OCI-M2 (cell line): ENCODE measurements at regions not wholly inside any gene's neighbourhood (a gene's known extent, or its start where the extent isn't known, plus 50 kb on each side); places are given as distances from the start of the nearest gene placed in this dataset.
"Not testable (repeated sequence)": the region's sequence is repeated elsewhere in the genome, so short reads cannot be mapped to it uniquely, and the experiment has no call there.

ENCODE experiments used
- DNase-seq: peaks from one replicate; lab custom pipeline; 2025; ENCODE audit not compliant: unreplicated experiment; lab: John Stamatoyannopoulos, UW

DNA sequence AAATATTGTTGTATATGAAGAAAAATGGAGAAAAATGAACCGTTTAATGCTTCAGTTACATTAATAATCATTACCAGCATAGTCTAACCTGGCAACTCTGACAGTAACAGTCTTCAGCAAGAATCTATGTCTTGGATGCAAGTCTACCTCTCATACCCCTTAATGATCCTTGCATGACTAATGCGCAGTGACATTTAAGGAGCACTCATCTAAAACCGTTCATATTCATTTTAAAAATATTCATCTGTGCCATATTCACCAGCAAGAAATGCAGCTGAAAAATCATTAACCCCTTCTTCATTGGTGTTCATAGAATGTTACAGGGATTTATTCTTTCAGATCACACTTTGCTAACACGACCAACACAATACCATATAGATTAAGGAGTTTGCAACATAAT lies 227.2 kb upstream of the ASCC3 start:
- no peak for DNase-seq

DNA sequence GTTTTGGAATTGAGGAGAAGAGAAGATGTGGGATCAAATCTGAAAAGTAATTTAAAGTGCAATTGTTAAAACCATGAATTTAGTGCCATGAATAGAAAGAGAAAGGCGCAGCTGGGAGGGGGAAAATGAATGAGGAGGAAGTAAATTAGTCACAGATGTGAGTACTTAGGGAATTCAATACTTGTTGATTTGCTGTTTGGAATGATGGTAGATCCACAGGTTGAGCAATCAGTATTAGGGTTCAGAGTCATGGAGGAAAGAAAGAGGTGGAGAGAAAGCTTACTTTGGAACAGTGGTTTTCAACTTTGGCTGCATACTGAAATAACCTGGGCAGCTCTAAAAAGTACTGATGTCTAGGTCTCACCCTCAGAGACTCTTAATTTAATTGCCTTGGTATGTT lies 229.7 kb upstream of the ASCC3 start:
- DNase-seq: no peak

DNA sequence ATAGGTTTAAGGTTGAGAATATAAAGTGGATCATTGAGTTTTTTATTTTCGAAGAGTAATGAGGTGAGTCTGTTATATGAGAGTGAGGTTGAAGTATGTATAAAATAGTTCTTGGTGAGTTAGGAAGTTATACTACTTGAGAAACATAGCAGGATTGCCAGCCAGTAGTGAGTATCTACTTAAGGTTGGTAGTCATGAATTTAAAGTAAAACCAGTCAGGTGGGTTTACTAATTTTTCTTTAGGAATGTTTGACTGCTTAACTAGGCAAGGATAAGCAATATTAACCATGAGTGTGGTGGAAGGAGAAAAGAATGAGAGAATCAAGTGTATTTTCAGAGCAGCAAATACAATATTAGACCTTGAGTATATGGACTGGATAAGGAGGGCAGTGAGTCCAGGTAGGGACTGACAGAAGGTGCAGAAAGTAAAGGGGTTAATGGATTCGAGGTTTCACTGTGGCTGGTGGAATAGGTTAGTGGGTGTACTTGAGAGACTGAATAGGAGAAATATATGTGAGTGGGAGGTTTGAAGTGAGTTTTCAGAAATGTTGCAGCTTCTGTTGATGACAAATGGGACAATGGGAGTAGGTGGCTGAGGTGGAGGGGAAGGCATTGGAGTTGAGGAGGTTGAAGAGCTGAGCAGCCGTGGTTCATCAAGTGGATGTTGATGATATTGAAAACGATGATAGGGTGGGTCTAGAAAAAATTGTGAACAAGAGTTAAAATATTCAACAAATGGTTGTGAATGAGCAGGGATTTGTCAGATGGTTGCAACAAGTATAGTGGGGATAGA lies 232.5 kb upstream of the ASCC3 start:
- no peak for DNase-seq

DNA sequence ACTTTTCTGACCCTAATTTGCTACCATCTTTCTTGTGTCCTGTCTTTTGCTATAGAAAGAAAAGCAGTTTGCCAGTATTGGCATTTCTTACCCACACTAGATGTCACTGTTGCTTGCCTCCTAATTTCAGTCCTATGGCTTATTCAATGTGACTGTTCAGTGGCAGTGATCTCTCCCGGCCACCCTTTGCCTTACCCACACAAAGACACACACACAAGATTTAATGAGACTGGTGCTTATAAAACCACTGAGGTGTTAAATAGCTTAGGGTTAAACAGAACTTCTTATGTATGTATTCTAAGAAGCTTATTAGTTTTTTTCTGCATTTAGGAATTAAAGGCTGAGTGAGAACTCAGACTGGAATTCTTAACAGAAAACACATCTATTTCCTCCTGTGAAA lies 233.6 kb upstream of the ASCC3 start:
- DNase-seq: no peak

DNA sequence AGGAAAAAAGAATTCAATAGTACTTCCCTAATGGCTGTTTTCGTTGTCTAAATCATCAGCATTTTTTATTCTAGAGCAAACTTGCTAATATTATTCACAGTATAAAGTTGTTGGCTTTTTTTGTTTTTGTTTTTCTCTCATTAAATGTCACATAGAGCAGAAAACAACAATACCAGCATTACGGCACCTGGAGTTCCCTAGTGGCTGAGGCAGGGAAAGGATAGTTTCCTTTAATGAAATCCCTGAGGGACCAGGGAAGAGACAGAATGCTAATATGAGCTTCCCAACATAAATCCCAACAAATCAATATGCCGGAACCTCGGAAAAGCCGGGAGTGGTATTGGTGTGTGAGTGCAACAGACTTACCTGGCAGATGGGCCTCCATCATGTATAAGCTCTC lies 235.2 kb upstream of the ASCC3 start:
- no peak for DNase-seq

DNA sequence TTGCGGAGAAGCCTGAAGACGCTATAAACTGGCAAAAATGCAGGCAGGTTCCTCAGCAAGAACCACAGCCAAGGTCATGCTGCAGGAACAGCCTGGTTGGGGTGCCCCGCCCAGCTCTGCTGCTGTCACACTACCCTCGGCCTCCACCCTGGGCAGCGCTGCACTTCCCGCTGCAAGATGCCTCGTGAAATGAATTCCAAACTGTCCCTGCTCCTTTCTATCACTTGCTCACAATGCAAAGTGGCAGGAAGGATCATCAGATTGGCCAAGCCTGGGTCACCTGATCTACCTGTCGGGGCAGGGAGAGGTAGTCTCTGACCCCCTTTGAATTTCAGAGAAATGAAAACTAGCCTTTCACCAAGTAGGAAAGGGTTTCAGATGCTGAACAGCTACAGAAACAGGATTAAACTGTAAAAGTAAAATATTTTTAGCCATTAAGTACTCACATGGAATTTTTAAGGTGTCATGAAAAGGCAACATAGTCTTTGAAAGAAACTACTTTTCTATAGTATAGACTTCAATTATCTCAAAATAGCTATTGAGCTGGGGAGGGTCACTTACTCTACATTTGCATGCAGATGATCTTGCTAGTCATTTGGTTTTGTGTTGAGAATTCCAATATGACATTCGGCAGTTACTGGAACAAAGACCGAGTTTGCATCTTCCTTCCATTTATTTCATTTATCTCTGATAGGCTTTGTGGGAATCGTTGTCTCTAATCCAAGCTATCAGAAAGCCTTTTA lies 236.4 kb upstream of the ASCC3 start:
- DNase-seq: no peak

DNA sequence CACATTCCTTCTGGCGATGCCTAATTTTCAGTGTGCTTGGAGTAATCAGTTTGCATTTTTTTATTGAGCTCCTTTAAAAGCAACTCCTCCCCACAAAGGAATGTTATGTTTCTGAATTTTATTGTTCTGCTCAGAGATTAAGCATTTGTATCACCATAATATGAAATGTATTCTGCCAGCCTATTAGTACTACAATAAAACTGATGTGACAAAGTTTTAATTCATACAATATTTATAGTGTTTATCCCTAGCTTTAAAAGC lies 236.9 kb upstream of the ASCC3 start:
- DNase-seq: no peak

DNA sequence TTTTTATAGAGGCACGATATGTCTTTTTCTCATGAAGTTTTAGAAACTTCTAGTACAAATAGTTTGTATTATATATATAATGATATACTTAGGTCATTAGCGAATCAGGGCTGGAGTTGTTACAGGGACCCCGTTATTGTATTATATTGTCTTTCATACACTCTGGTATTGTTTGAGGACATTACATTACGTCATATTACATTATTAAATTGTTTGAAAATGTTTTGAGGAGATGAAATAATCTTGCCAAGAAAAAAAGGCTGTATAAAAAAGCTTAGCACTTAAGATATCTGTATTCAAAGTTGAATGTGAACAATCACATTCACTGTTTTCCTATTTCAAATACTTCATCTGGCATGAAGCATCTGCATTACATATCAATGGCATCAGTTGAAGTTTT lies 239.6 kb upstream of the ASCC3 start:
- DNase-seq: no peak

DNA sequence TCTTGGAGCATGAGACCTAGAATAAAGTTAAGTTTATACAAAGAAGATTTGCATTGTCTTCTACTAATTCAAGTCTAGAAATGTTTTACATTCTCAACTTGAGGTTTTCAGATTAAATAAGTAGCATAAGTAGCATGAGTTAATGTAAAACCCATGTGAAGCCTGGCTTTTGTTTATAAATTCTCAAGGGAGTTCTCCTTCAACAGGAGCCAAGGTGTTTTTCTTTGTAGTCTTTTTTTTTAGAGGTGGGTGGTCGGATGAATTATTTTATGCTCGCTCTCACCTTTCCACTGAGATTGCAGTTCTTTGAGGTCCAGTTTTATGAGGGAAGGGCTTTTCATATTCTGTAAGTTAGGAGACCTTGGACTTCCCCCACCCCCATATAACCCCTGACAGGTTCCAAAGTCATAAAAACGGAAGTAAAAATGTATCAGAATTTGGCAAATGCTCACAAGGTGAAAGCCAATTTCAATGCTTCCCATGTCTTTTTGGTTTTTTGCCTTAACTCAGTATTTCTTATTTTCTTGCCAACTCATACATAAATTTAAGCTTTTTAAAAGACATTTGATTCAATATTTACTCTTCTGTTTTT lies 244.3 kb upstream of the ASCC3 start:
- DNase-seq: no peak

DNA sequence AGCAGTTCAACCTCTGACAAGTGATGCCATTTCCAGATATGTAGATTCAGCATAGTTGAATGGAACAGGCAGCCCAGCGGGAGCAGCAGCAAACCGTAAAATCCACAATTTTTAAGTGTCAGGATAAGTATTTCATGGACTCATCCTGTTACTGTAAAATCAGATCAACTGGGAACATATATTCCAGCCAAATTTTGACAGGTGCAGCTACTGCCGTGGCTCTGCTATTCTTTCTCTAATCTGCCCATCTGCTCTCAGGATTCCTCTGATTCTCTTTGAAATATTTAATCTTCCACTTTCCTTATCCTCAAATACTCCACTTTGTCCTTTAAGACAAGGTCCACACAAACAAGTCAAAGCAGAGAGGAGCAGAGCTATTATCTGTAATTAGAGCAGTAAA lies 245.4 kb upstream of the ASCC3 start:
- DNase-seq: no peak

DNA sequence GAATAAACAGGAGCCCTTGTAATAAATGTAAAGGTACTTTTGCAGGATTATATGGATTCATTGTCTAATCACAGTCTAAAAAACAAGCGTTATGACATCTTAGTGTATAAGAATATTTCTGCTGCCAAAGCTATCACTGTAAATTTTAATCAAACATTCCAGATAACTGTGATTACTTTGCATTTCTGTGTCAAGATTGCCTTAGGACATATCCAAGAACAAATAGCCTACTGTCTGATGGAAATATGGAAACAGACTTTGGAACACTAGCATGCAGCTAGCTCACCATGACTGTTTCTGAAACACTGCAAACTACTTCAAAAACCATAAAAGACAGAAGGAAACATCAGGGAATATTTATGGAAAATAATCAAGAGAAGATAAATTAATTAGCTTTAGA lies 248.7 kb upstream of the ASCC3 start:
- DNase-seq: no peak

DNA sequence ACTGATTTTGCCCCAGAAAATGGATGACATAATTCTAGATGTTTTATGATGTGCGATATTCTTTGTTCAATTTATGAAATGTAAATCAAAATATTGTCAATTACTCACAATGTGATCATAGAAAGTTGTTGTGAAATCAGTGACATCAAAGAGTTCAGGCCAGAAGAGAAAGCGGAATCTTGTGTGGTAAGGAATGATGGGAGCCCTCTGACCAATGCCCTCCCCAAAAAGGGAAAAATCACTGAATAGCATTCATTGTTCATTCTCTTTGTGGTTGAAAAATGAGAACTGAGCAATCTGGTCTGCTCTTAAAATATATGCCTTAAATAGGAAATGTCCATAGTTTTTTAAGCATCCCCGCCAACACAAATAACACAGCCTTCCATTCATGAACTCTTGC lies 247.1 kb upstream of the GRIK2 start:
- DNase-seq: no peak

DNA sequence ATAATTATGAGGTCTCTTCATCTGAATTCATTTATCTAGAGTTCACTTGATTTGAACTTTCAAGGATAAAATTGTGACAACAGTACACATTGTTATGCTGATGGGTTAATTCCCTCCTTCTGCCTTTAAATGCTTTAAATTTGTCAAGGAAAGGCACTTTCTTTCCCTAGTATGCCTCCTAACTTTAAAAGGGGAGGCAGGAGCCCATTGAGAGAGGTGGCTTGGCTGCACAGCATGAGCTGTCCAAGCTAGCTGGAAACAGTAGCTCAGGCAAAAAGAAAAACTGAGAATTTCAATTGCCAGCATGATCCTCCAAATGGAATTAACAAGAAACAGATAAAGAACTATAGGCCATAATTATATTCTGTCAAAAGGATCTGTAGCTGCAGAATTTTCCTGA lies 243.3 kb upstream of the GRIK2 start:
- DNase-seq: no peak

DNA sequence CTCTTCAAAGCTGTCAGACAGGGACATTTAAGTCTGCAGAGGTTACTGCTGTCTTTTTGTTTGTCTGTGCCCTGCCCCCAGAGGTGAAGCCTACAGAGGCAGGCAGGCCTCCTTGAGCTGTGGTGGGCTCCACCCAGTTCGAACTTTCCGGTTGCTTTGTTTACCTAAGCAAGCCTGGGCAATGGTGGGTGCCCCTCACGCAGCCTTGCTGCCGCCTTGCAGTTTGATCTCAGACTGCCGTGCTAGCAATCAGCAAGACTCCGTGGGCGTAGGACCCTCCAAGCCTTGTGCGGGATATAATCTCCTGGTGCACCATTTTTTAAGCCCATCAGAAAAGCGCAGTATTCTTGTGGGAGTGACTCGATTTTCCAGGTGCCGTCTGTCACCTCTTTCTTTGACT lies 235.9 kb upstream of the GRIK2 start:
- DNase-seq: not testable (repeated sequence)

DNA sequence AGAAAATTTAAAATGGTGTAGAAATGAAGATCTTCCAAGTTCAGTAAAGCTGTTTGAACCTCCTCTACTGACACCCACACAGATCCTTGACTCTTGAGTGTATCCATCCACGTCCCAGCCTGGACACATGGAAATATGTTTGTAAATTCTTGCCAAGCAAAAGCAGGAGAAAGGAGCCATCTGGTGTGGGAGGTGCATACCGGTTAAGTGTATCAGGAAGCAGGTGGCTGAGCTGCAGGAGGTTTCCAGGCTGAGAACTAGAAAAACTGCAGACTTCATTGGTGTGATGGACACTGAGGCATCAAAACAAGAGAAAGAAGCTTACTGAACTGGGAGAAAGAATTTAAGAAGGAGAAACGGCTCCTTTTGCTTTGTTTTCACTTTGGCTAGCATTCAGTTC lies 229.9 kb upstream of the GRIK2 start:
- DNase-seq: no peak

DNA sequence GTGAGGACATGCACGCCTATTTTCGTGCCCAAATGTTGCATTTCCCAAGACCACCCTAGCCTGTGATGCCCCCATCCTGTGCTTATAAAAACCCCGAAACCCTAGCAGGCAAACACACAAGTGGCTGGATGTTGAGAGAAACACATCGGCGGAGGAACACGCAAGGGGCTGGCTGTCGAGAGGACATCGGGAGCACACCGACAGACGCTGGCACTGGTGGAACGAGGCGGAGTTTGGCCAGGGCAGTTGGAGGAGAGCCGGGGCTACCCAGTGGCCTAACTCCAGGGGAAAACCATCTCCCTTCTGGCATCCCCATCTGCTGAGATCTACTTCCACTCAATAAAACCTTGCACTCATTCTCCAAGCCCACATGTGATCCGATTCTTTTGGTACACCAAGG lies 225.9 kb upstream of the GRIK2 start:
- no peak for DNase-seq

DNA sequence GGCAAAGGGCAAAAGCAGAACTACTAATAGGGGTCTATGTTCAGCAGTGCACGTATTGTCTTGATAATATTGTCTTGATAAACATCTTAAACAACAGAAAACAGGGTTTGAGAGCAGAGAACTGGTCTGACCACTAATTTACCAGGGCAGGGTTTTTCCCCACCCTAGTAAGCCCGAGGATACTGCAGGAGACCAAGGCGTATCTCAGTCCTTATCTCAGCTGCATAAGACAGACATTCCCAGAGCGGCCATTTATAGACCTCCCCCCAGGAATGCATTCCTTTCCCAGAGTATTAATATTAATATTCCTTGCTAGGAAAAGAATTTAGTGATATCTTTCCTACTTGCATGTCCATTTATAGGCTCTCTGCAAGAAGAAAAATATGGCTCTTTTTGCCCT lies 222.5 kb upstream of the GRIK2 start:
- not testable (repeated sequence) for DNase-seq

DNA sequence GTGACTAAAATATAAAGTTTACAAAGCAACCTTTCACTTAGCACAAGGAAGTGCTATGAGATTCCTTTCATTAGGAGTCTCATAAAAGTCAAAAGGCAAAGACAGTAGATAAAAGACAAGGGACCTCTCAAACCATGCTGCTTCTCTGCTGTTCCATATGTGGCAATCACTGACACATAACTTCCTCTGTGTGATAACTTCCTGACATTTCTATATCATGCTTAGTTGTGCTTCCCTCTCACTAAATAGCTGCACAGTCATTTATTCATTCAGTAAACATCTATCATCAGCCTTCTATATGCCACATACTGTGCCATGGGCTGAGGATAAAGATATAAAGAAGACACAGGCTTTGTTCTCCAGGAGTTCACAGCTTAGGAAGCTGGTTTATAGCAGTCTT lies 214.8 kb upstream of the GRIK2 start:
- no peak for DNase-seq

DNA sequence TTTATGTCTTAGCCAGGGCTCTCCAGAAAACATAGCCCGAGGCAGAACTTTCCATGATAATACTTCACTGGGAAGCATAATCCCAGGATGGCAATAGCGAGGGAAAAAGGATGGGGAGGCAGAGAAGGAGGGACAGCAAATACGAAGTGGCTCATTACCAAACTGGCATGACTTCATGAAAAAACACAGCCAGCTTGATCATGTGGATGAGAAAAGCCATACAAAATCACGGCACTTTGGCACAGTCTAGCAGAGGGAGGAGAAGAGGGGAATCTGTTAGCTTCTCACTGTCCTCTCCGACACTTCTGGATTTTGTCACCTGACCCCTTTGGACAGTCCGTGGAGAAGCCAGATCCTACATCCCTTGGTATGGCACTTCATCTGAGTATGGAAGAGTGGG lies 212.5 kb upstream of the GRIK2 start:
- no peak for DNase-seq

DNA sequence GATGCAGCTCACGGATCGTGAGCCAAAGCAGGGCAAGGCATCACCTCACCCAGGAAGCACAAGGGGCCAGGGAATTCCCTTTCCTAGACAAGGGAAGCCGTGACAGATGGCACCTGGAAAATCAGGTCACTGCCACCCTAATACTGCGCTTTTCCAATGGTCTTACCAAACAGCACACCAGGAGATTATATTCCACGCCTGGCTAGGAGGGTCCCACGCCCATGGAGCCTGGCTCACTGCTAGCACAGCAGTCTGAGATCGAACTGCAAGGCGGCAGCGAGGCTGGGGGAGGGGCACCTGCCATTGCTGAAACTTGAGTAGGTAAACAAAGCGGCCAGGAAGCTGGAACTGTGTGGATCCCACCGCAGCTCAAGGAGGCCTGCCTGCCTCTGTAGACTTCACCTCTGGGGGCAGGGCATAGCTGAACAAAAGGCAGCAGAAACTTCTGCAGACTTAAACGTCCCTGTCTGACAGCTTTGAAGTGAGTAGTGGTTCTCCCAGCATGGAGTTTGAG lies 205.2 kb upstream of the GRIK2 start:
- DNase-seq: not testable (repeated sequence)

DNA sequence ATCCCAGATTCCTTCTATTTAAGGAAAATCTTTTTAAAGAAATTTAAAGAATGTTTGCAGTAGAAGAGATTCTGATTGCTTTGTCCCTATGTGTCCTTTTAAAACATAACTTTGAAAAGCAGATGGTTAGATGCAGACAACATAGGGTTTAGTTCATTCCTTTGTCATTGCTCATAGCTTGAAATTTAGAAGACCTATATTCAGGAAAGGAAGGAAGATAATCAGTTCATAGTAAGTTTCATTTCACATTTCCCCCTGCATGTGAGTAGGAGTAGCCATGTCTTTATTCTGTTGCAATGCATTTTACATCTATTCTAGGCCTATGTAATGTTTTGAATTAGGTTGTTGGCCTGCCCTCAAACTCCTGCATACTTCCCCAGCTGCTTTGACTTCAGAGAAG lies 197.9 kb upstream of the GRIK2 start:
- no peak for DNase-seq

DNA sequence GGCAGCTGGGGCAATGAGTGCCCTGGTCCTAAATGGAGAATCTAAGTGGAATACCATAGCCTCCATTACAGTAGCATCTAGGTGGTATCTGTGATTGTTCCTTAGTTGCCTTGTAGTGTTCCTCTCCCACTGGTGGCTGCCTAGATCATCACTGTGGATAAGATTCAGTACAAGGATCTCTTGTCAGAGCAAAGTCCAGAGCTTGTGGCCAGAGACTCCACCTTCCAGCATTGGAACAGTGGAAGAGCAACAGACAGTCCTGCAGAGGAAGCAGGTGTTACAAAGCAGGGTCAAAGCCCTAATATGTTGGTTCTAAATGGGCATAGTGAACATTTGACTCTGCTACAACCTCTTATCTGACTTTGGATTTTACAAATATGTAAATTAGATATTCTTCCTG lies 194.1 kb upstream of the GRIK2 start:
- no peak for DNase-seq
